ENCODE measurements at regions not wholly inside any gene's neighbourhood (a gene's known extent, or its start where the extent isn't known, plus 50 kb on each side); places are given as distances from the start of the nearest gene placed in this dataset.

GRCh38 chr12:125431516-125431915 is 366.3 kb downstream of the AACS start:
- DNase-seq = no peak

GRCh38 chr12:125434131-125434530 is 368.9 kb downstream of the AACS start:
- DNase-seq = no peak

- DNase-seq = no peak
Observed at GRCh38 chr12:125434936-125435443, 369.8 kb downstream of the AACS start.

- no peak for DNase-seq
Observed at GRCh38 chr12:125435871-125436270, 370.6 kb downstream of the AACS start.

GRCh38 chr12:125436686-125437085 is 371.5 kb downstream of the AACS start:
- no peak for DNase-seq

- no peak for DNase-seq
Observed at GRCh38 chr12:125440399-125440798, 375.2 kb downstream of the AACS start.

GRCh38 chr12:125443341-125443740 is 378.1 kb downstream of the AACS start:
- no peak for DNase-seq

GRCh38 chr12:125451408-125451807 is 386.2 kb downstream of the AACS start:
- DNase-seq = no peak

GRCh38 chr12:125453751-125454150 is 388.5 kb downstream of the AACS start:
- DNase-seq = peak in 1 of 3 donors; percentile 7

GRCh38 chr12:125454291-125454690 is 389.1 kb downstream of the AACS start:
- no peak for DNase-seq

GRCh38 chr12:125454786-125455480 is 389.7 kb downstream of the AACS start:
- DNase-seq = no peak

GRCh38 chr12:125455556-125455955 is 390.3 kb downstream of the AACS start:
- DNase-seq = no peak

GRCh38 chr12:125458552-125459268 is 393.5 kb downstream of the AACS start:
- DNase-seq = no peak

GRCh38 chr12:125461831-125462230 is 396.6 kb downstream of the AACS start:
- DNase-seq = no peak

- DNase-seq = no peak
Observed at GRCh38 chr12:125463386-125463785, 398.2 kb downstream of the AACS start.

GRCh38 chr12:125467363-125467762 is 402.1 kb downstream of the AACS start:
- no peak for DNase-seq

GRCh38 chr12:125469683-125470082 is 404.4 kb downstream of the AACS start:
- DNase-seq = no peak

GRCh38 chr12:125470838-125471783 is 405.9 kb downstream of the AACS start:
- DNase-seq = no peak

GRCh38 chr12:125473501-125473900 is 408.3 kb downstream of the AACS start:
- DNase-seq = peak; percentile 16 to 37 (median 20)

- DNase-seq = no peak
Observed at GRCh38 chr12:125487336-125487735, 422.1 kb downstream of the AACS start.

- no peak for DNase-seq
Observed at GRCh38 chr12:125491553-125491952, 426.3 kb downstream of the AACS start.

All from muscle of back (tissue), 3 donors.